OCI-LY3 (cell line): ENCODE measurements at regions not wholly inside any gene's neighbourhood (a gene's known extent, or its start where the extent isn't known, plus 50 kb on each side); places are given as distances from the start of the nearest gene placed in this dataset.

Experiments
- H2AFZ ChIP-seq: fragments of 200-600, 300-600 bp; shearing (Covaris generic); 2 replicates; pipeline ENCODE4 v1.6.0; 2014; ENCODE audit warnings: antibody characterized with exemption, low read depth, low read length
- H3K27ac ChIP-seq: fragments of 200-600, 300-600 bp; sonication (generic); 2 replicates; pipeline ENCODE4 v1.5.1; 2014; ENCODE audit warnings: mild to moderate bottlenecking, low read length, moderate library complexity, mixed read lengths
- H3K27me3 ChIP-seq: fragments of 200-600, 300-600 bp; sonication (generic); 2 replicates; pipeline ENCODE4 v1.6.1; 2014; ENCODE audit warnings: low read depth, low read length, mixed read lengths
- H3K36me3 ChIP-seq: fragments of 200-600, 300-600 bp; sonication (generic); replicated peaks from 2 replicates; pipeline ENCODE3; 2014; ENCODE audit warnings: low read depth, low read length, mixed read lengths
- H3K4me1 ChIP-seq: fragments of 300-600, 200-600 bp; sonication (generic); 2 replicates; pipeline ENCODE4 v1.6.1; 2014; ENCODE audit warnings: low read length, mixed read lengths
- H3K4me2 ChIP-seq: fragments of 200-600, 300-600 bp; sonication (generic); 2 replicates; pipeline ENCODE4 v1.6.1; 2014; ENCODE audit warnings: low read length, mixed read lengths
- H3K4me3 ChIP-seq: fragments of 300-600, 200-600 bp; sonication (generic); 2 replicates; pipeline ENCODE4 v1.5.1; 2014; ENCODE audit warnings: antibody characterized with exemption, mild to moderate bottlenecking, low read length, moderate library complexity
- H3K79me2 ChIP-seq: fragments of 300-600, 200-600 bp; shearing (Covaris generic); 2 replicates; pipeline ENCODE4 v1.6.1; 2014; ENCODE audit warnings: mild to moderate bottlenecking, low read length, mixed read lengths
- H3K9ac ChIP-seq: fragments of 300-600, 200-600 bp; shearing (Covaris generic); 2 replicates; pipeline ENCODE4 v1.6.0; 2014; ENCODE audit warnings: mild to moderate bottlenecking, low read length, moderate library complexity
- H3K9me3 ChIP-seq: fragments of 200-600, 300-600 bp; shearing (Covaris generic); 2 replicates; pipeline ENCODE4 v1.6.1; 2014; ENCODE audit warnings: low read length, mixed read lengths; ENCODE audit not compliant: insufficient read depth
- H4K20me1 ChIP-seq: fragments of 200-600, 300-600 bp; sonication (generic); 2 replicates; pipeline ENCODE4 v1.6.1; 2016; ENCODE audit warnings: low read length, mixed read lengths; ENCODE audit not compliant: insufficient read depth
- EZH2phosphoT487 ChIP-seq: fragments of 200-600 bp; shearing (Covaris generic); IDR thresholded peaks from 2 replicates; pipeline ENCODE4 v1.6.1; 2018; ENCODE audit warnings: antibody characterized with exemption, mixed run types, low read depth
- TF ChIP-seq, protein P1 (sequence below): fragments of 200-600, 300-600 bp; sonication (generic); IDR thresholded peaks from 2 replicates; pipeline ENCODE4 v1.5.1; 2014; ENCODE audit warnings: antibody characterized with exemption, low read length, low read depth

GRCh38 chr9:135326141-135326540 lies 153.4 kb upstream of the PPP1R26 start:
- TF ChIP-seq, protein P1, sequence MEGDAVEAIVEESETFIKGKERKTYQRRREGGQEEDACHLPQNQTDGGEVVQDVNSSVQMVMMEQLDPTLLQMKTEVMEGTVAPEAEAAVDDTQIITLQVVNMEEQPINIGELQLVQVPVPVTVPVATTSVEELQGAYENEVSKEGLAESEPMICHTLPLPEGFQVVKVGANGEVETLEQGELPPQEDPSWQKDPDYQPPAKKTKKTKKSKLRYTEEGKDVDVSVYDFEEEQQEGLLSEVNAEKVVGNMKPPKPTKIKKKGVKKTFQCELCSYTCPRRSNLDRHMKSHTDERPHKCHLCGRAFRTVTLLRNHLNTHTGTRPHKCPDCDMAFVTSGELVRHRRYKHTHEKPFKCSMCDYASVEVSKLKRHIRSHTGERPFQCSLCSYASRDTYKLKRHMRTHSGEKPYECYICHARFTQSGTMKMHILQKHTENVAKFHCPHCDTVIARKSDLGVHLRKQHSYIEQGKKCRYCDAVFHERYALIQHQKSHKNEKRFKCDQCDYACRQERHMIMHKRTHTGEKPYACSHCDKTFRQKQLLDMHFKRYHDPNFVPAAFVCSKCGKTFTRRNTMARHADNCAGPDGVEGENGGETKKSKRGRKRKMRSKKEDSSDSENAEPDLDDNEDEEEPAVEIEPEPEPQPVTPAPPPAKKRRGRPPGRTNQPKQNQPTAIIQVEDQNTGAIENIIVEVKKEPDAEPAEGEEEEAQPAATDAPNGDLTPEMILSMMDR = no peak
- TF ChIP-seq EZH2phosphoT487 = no peak
- Histone ChIP-seq H3K4me3 (no peak overlapping the region), H3K27me3 (no peaks in the 10 kb centered on the region), H3K4me2 (no peak overlapping the region), H3K4me1 (no peaks in the 10 kb centered on the region), H3K27ac (no peak overlapping the region), H3K36me3 (no peaks in the 10 kb centered on the region), H3K9me3 (no peaks in the 10 kb centered on the region), H4K20me1 (no peaks in the 10 kb centered on the region), H3K9ac (no peak overlapping the region), H2AFZ (no peak overlapping the region), H3K79me2 (no peaks in the 10 kb centered on the region)

DNA sequence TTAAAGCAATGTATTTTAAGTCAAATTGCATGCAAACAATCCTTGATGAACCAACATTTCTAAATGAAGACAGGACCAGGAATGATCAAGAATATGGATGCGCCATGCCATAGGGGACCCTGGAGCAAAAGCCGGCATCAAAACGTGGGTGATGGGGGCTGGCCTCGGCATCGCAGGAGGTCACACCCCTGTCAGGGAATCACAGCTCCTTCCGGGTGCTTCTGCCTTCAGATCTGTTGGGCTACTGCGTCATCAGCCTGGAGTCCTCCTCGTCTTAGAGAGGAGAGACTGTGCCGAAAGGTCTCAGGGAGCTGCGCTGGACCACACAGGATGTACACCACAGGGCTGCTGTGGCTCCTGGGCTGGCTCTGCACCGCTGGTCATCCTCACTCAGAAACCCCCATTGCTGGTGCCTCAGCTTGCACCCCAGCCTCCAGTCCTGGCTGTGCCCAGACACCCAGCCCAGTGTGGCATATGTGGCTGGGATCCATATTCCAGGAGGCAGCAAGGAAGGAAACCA lies 152.9 kb upstream of the PPP1R26 start:
- Histone ChIP-seq H3K36me3 (no peaks in the 10 kb centered on the region), H2AFZ (no peak overlapping the region), H3K9ac (no peak overlapping the region), H3K4me3 (no peak overlapping the region), H3K27ac (no peak overlapping the region), H3K27me3 (no peaks in the 10 kb centered on the region), H4K20me1 (no peaks in the 10 kb centered on the region), H3K79me2 (no peaks in the 10 kb centered on the region), H3K9me3 (no peaks in the 10 kb centered on the region), H3K4me2 (no peak overlapping the region), H3K4me1 (no peaks in the 10 kb centered on the region)
- TF ChIP-seq EZH2phosphoT487 = no peak
- TF ChIP-seq, protein P1 = no peak

GRCh38 chr9:135328485-135329417 lies 150.8 kb upstream of the PPP1R26 start:
- Histone ChIP-seq H4K20me1 (no peaks in the 10 kb centered on the region), H3K27me3 (no peaks in the 10 kb centered on the region), H3K9me3 (no peaks in the 10 kb centered on the region), H3K9ac (no peak overlapping the region), H3K4me2 (no peak overlapping the region), H2AFZ (no peak overlapping the region), H3K4me3 (no peak overlapping the region), H3K36me3 (no peaks in the 10 kb centered on the region), H3K27ac (no peak overlapping the region), H3K4me1 (no peaks in the 10 kb centered on the region), H3K79me2 (no peaks in the 10 kb centered on the region)
- TF ChIP-seq, protein P1 = no peak
- TF ChIP-seq EZH2phosphoT487 = no peak

DNA sequence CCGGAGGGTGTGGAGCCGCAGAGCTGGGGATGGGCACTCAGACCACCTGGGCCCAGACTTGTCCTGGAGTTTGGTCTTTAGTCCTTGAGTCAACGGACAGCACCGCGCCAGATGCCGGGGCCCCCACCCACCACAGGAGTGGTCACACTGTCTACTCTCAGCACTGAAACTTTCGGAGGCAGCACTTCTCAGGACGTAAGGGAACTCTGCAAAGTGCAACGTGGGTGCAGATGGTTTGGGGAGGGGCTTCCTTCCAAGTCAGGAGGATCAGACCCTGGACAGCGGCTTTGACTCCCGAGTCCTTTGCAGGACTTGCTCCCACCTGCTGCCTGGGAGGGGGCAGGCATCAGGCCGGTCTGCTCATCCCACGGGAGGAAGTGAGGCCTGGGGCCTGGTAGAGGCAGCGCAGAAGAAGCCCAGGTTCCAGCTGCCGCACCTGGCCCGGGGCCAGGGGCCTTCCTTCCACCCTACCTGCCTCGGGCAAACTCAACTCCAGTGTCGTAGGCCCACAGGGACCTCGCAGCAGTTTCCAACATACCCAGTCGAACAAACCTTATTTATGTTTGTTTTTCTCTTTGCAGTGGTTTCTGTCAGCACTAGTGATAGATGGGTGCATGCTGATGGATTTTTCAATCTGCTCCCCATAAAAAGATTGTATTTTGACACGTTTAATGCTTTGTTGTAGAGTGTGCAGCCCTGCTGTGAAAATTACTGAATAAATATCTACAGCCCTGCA lies 149.8 kb upstream of the PPP1R26 start:
- no peaks in the 10 kb centered on the region for H3K79me2 ChIP-seq
- H2AFZ ChIP-seq = no peak overlapping the region
- no peak overlapping the region for H3K4me3 ChIP-seq
- no peaks in the 10 kb centered on the region for H3K36me3 ChIP-seq
- no peaks in the 10 kb centered on the region for H3K27me3 ChIP-seq
- no peaks in the 10 kb centered on the region for H3K4me1 ChIP-seq
- H3K27ac ChIP-seq = no peak overlapping the region
- H3K4me2 ChIP-seq = no peak overlapping the region
- TF ChIP-seq, protein P1 = no peak
- no peak for TF ChIP-seq EZH2phosphoT487
- no peak overlapping the region for H3K9ac ChIP-seq
- H3K9me3 ChIP-seq = no peaks in the 10 kb centered on the region
- H4K20me1 ChIP-seq = no peaks in the 10 kb centered on the region
